ENCODE measurements at regions not wholly inside any gene's neighbourhood (a gene's known extent, or its start where the extent isn't known, plus 50 kb on each side); places are given as distances from the start of the nearest gene placed in this dataset.
"Not testable (repeated sequence)": the region's sequence is repeated elsewhere in the genome, so short reads cannot be mapped to it uniquely, and the experiment has no call there.

GRCh38 chr9:90046317-90046861 lies 441.6 kb downstream of the GADD45G start:
- no peak for DNase-seq

- no peak for DNase-seq
Observed at GRCh38 chr9:90047828-90048227, 443.0 kb downstream of the GADD45G start.

GRCh38 chr9:90052366-90052765 lies 447.6 kb downstream of the GADD45G start:
- DNase-seq, result no peak

- DNase-seq, result no peak
Observed at GRCh38 chr9:90053027-90053426, 448.2 kb downstream of the GADD45G start.

- no peak for DNase-seq
Observed at GRCh38 chr9:90054810-90055209, 450.0 kb downstream of the GADD45G start.

- no peak for DNase-seq
Observed at GRCh38 chr9:90055226-90055625, 450.4 kb downstream of the GADD45G start.

GRCh38 chr9:90057361-90057760 lies 452.5 kb downstream of the GADD45G start:
- DNase-seq, result no peak

- no peak for DNase-seq
Observed at GRCh38 chr9:90058182-90058763, 453.5 kb downstream of the GADD45G start.

- DNase-seq, result no peak
Observed at GRCh38 chr9:90059436-90059835, 454.6 kb downstream of the GADD45G start.

GRCh38 chr9:90060256-90060655 lies 455.4 kb downstream of the GADD45G start:
- DNase-seq, result no peak

- no peak for DNase-seq
Observed at GRCh38 chr9:90061187-90061586, 456.4 kb downstream of the GADD45G start.

GRCh38 chr9:90062982-90063381 lies 458.2 kb downstream of the GADD45G start:
- DNase-seq, result no peak

- no peak for DNase-seq
Observed at GRCh38 chr9:90064248-90064647, 459.4 kb downstream of the GADD45G start.

GRCh38 chr9:90064971-90065370 lies 460.2 kb downstream of the GADD45G start:
- no peak for DNase-seq

- no peak for DNase-seq
Observed at GRCh38 chr9:90065851-90066250, 461.0 kb downstream of the GADD45G start.

GRCh38 chr9:90069085-90069484 lies 464.3 kb downstream of the GADD45G start:
- no peak for DNase-seq

GRCh38 chr9:90070056-90070455 lies 465.2 kb downstream of the GADD45G start:
- no peak for DNase-seq

- no peak for DNase-seq
Observed at GRCh38 chr9:90070469-90070868, 465.7 kb downstream of the GADD45G start.

GRCh38 chr9:90070931-90071660 lies 466.3 kb downstream of the GADD45G start:
- no peak for DNase-seq

- DNase-seq, result no peak
Observed at GRCh38 chr9:90073186-90073945, 468.6 kb downstream of the GADD45G start.

- no peak for DNase-seq
Observed at GRCh38 chr9:90074316-90074962, 469.6 kb downstream of the GADD45G start.

GRCh38 chr9:90077598-90077997 lies 472.8 kb downstream of the GADD45G start:
- DNase-seq, result not testable (repeated sequence)

GRCh38 chr9:90078988-90079421 lies 474.2 kb downstream of the GADD45G start:
- no peak for DNase-seq
